NCI-H774 (cell line): ENCODE measurements at regions not wholly inside any gene's neighbourhood (a gene's known extent, or its start where the extent isn't known, plus 50 kb on each side); places are given as distances from the start of the nearest gene placed in this dataset.
"Not testable (repeated sequence)": the region's sequence is repeated elsewhere in the genome, so short reads cannot be mapped to it uniquely, and the experiment has no call there.

Experiments
- DNase-seq: peaks from one replicate; lab custom pipeline; 2025; lab: John Stamatoyannopoulos, UW

DNA sequence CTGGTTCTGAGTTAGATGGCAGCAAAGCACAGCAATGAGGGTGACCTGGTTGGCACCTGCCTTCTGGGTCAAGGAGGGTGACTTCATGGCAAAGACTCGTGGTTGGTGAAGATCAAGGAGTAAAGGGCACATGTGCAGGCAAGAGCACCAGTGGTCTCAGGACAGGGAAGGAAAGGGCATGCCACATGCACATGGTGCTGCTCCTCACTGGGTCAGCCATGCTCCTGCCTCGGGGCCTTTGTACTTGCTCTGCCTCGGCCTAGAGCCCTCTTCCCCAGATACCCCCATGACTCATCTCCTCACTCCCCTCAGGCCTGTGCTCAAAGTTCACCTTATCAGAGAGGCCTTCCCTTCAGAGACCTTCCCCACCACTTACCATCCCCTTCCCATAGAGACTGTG is 106.7 kb upstream of the KDM7A start:
- DNase-seq, result no peak

DNA sequence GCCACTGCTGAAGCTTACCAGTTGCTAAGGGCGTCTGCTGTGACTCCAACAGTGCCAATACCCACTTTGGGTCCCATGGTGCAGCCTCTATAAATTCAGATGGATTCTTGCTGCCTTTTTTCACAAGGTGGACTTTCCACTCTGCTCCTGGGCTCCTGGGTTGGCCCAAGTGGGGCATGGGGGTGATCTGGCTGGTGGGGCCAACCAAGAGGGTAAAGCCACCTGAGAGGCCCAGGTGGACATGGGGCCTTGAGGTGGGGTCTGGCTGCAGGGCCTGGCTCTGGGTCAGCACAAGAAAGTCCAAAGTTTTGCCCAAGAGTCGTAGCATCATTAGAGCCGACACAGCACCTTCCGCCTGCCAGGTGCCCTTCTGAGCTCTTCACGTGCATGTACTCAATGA is 105.2 kb upstream of the KDM7A start:
- DNase-seq, result no peak

DNA sequence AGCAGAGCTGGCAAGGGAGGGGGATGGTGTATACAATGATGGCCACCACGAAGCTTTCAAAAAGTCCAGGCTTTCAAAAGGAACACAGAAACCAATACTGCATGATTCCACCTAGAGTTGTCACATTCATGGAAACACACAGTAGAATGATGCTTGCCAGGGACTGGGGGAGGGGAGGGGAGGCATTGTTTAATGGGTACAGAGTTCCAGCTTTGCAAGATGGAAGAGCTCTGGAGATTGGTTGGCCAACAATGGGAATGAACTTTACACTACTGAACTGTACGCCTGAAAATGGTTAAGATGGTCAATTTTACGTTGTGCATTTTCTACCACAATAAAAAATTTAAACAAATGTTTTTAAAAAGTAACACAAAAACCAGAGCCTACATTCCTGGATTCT is 104.5 kb upstream of the KDM7A start:
- no peak for DNase-seq

DNA sequence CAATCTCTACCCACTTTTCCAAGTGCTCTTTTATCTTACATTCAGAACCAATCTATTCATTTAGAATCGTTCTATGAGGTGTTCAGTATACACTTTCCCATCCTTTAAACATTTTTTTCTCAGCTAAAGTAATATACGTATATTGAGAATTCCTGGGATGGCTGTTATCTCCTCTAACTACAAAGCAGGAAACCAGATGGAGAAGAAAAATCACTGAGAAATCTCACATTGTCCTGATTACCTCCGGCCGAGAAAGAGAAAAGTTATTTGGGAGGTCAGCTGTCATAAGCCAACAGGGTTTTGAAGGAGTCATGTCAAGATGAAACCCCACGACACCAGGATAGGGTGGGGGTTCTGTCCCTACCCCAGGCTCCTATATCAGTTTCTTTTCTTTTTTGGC is 99.2 kb upstream of the KDM7A start:
- DNase-seq, result no peak

DNA sequence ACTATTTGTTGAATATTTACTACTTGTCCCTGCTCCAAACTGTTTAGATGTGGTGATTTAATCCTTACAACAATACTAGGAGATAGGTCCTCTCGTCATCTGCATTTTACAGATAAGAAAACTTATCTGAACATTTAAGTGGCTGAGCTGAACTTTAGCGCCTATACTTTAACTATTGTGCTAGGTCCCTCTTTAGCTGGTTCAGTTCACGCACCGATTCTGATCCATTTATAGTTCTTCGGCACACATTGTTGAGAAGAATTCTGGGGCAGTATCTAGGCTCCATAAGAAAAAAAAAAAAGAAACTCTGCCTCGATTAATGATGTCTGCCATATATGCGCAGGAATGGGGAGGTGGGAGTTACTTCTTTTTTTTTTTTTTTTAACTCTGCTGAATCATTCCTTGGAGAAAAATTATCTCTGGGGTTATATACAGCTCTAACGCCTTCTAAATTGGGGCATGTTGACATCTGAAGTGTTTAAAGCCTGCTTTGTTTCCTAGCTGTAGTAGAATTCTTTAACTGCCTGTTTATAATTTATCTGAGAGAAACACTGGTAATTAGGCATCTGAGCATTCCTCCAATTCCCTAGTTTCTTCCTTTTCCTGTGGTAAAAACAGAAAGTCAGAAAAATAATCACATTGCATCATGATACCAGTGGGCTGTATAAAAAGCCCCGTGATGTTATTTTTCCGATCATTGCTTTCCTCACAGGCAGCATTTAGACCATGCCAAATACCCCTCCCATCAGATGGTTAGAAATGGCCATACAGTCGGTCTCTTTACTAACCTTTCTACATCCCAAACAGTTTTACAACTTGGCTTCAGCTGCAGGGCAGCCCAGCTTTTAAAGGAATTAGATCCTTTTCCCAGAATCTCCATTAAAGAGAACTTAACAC is 98.5 kb upstream of the KDM7A start:
- DNase-seq, result no peak

DNA sequence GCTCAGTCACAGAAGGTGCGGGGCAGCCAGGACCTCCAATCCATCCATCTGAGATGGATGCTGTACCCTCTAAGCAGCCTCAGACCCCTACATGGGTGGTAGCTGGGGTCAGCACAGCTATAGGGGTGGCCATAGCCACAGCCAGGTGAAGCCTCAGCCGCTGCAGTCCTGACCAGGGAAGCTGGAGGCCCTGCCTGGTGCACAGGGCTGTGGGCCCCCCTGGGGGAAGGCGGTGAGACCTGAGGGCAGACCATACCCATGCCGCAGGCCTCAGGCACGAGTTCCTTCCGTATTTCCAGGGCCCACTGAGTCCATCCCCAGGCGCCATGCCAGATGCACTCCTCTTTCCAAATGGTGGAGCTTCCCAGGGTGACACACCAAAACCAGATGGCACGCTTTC is 96.6 kb upstream of the KDM7A start:
- DNase-seq, result no peak

DNA sequence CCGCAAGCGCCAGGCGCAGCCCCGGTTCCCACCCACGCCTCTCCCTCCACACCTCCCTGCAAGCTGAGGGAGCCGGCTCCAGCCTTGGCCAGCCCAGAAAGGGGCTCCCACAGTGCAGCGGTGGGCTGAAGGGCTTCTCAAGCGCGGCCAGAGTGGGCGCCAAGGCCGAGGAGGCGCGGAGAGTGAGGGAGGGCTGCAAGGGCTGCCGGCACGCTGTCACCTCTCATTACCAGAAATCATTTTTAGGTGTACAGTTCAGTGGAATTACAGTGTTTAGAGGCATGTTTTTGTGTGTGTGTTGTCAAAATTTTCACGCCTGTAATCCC is 94.8 kb upstream of the KDM7A start:
- not testable (repeated sequence) for DNase-seq

DNA sequence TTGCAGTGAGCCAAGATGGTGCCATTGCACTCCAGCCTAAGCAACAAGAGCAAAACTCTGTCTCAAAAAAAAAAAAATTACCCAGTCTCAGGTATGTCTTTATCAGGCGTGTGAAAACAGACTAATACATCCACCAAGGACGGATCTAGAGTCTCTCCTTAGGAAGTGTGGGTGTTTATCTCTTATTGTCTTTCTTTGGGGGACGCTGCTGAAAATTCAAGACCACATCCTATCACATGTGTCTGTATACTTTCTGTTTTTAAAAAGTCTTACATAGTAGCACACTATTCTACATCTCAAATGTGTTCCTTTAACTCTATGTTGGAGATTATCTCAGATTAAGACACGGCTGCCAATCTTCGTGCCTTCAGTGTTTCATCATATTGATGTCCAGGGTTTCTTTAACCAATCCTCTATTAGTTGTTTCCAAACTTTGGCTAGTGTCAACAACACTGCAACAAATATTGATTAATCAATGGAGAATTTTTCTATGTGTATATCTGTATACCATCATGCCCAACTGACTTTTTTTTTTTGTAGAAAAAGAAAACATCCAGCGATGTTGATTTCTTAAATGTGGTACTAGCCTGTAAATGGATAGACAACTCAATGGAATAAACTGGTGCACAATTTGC is 92.3 kb upstream of the KDM7A start:
- no peak for DNase-seq

DNA sequence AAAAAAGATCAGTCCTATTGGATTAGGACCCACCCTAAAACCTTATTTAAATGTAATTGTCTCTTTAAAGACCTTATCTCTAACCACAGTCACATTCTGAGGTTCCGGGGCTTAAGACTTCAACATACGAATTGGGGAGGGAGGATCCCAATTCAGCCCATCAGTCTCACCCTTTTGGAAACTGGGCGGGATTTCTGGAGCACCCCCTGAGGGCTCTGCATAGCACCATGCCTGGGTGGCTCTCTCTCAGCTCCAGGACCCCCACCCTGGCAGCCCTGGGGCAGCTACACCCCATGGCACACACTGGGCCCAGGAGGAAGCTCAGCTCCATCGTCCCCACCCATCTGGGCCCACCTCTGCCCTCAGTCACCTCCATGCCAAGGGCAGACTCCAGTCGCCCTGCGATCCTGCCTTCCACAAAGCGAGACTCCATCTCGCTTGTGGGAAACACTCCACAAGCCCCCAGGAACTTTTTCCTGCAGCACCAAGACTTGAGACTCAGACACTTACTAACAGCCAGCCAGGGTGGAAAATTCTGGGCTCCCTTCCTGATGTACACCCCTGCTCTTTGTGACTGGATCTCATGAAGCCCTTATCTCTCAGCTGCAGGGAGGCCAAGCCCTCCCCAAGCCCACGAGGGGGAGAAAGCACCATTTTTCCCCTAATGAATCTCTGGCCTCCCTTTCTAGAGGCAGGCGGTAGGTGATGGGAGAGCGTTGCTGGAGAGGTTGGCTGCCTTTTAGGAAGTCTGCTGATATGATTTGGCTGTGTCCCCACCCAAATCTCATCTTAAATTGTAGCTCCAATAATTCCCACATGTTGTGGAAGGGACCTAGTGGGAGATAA is 90.8 kb upstream of the KDM7A start:
- DNase-seq, result no peak

DNA sequence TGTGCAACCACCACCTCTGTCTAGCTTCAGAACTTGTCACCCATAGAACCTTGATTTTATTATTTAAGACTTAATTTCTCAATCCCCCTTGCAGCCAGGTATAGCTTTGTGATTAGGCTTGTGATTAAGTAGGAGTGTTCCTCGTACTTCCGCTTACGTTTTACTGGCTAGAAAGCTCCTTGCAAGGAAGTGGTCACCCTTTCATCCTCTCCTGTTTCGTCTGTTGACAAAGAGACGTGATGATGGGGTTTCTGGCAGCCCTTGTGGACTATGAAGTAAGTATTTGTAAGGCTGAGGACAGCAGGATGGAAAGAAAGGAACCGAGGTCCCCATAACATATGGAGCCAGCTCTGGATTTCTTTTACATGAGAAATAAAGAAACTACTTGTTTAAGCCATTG is 86.5 kb upstream of the KDM7A start:
- no peak for DNase-seq

DNA sequence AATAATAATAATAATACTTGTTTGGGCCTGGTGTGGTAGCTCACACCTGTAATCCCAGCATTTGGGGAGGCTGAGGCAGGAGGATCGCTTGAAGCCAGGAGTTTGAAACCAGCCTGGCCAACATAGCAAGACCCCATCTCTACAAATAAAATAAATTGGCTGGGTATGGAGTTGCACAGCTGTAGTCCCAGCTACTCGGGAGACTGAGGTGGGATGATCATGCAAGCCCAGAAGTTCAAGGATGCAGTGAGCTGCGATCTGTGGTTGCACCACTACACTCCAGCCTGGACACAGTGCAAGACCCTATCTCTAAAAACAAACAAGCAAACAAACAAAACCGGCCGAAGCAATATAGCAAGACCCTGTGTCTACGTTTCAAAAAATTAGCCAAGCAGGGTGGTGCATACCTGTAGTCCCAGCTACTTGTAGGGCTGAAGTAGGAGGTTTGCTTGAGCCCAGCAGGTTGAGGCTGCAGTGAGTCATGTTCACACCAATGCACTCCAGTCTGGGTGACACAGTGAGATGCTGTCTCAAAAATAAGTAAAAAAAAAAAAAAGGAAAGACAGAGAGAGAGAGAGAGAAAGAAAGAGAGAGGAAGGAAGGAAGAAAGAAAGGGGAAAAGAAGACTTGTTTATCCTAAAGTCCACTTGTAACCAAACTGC is 85.6 kb upstream of the KDM7A start:
- DNase-seq, result no peak

DNA sequence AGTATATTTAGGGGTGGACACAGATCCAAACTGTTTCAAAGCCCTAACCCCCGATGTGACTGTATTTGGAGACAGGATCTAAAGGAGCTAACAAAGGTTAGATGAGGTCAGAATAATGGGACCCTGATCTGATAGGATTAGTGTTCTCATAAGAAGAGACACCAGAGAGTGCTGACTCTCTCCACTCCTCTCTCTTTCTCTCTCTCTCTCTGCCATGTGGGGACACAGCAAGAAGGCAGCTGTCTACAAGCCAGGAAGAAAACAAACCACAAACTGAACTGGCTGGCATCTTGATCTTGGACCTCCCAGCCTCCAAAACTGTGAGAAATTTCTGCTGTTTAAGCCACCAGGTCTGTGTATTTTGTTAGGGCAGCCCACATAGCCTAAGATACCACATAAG is 84.7 kb upstream of the KDM7A start:
- no peak for DNase-seq

DNA sequence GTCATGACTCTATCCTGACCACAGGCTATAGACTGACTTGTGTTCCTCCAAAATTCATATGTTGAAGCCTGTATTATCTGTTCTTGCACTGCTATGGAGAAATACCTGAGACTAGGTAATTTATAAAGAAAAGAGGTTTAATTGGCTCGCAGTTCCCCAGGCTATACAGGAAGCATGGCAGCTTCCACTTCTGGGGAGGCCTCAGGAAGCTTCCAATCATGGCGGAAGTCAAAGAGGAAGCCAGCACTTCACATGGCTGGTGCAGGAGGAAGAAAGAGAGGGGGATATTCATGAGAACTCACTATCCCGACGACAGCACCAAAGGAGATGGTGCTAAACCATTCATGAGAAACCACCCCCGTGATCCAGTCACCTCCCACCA is 84.3 kb upstream of the KDM7A start:
- DNase-seq, result no peak

DNA sequence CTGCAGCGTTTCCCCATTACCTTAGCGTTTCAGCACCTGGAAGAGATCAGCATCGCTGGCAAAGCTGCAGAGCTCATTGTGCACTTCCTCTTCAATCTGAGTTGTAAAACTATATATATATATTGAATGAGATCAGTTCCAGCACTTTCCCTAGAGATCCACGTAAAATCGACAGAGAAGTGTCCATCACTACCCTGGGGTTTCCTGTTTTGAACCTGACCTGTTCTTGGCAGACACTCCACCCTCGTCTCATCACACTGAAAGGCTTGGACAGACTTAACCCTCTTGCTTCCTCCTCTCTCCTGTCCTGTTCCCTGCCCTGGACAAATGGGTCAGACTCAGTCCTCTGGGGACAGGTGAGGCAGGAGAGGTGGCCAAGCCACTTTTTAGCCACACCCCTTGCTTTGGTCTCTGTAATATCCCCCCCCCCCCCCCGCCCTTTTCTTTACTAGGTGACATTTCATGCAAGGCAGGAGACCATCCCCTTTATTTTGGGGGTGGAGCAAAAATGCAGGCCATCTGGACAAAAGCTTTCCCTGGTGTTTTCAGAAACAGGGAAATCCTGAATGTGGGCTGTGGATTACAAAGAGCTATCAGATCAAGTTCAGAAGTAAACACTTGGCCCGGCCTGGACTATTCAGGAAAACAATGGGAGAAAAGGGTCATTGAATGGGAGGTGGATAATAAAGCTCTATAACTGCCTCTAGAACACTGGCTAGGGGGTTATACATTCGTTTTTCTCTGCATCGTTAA is 83.7 kb upstream of the KDM7A start:
- peak; percentile 85 for DNase-seq

DNA sequence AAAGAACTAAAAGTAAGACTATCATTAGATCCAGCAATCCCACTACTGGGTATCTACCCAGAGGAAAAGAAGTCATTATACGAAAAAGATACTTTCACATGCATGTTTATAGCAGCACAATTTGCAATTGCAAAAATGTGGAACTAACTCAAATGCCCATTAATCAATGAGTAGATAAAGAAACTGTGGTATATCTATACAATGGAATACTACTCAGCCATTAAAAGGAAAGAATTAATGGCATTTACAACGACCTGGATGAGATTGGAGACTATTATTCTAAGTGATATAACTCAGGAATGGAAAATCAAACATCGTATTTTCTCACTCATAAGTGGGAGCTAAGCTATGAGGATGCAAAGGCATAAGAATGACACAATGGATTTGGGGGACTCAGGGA is 80.5 kb upstream of the KDM7A start:
- DNase-seq, result not testable (repeated sequence)

DNA sequence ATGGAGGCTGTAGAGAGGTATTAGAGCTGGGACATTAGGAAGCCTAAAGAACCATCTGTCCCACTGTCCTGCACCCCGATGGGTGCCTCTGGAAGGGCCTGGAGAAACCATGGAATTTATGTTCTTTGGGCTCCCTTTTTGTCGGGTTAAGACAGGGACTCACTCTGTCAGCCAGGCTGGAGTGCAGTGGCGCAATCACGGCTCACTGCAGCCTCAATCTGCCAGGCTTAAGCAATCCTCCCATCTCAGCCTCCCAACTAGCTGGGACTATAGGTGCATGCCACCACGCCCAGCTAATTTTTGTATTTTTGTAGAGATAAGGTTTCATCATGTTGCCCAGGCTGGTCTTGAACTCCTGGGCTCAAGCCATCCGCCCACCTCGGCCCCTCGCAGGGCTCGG is 78.2 kb upstream of the KDM7A start:
- not testable (repeated sequence) for DNase-seq

DNA sequence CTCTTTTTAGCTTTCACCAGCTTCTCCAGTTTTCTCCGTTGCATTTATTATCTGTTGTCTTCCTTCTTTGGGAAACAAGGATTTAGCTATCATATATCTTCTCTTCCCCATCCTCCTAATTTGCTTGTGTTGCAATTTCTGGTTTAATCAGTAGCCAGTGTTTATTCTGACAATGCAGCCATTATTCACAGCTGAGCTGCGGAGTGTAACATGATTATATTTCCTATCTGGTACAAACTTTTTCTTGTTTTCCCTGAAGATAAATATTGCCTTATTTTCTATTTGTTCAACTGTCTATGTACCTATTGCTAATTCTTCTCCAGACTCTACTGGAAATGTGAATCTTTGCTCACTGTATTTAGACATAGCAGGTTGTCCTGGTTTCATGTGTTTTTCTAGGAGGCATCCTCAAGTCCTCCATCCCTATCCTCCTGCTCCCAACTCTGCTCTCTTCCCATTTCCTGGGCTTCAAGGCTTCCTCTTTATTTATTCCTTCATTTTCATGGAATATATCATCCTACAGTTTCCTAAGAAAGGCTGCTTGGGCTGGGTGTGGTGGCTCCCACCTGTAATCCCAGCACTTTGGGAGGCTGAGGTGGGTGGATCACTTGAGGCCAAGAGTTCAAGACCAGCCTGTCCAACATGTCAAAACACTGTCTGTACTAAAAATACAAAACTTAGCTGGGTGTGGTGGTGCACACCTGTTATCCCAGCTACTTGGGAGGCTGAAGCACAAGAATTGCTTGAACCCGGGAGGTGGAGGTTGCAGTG is 72.4 kb upstream of the KDM7A start:
- no peak for DNase-seq

DNA sequence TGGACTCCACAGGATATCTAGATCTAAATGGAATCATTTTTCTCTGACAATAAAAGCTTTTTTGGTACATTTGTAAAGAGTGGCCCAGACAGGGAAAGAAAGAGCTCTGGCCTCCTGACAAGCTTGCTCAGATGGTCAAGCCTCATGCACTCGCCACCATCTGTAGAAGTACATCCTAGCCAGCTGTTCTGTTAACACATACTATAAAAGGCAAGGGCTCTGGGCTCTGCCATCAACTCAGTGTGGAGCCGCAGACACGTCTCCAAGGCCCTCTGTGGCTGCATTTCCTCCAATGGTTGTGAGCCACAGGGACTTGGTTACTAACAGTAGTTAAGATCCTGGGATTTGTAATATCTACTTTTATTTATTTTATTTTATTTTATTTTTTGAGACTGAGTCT is 70.8 kb upstream of the KDM7A start:
- DNase-seq, result no peak

DNA sequence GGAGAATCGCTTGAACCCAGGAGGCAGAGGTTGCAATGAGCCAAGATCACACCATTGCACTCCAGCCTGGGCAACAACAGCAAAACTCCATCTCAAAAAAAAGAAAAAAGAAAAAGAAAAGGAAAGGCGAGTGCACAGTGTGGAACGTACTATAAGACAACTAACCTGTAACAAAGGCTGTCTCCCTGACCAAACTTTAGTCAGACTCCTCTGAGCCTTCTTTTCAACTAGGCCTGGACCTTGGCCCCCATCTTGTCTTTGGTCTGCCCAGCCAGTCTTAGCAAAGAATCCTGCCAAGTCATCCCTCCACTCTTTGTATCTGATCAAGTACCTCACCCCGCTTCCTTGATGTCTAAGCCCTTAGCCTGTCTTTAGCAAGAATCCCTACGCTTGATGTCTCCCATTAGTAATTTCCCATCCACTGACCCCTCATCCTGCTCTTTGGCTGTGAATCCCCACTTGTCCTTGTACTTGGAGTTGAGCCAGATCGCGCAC is 68.9 kb upstream of the KDM7A start:
- no peak for DNase-seq
